ENCODE measurements at regions not wholly inside any gene's neighbourhood (a gene's known extent, or its start where the extent isn't known, plus 50 kb on each side); places are given as distances from the start of the nearest gene placed in this dataset.
A peak's percentile ranks its signal among the peaks of the same experiment; 100 is the strongest.

DNA sequence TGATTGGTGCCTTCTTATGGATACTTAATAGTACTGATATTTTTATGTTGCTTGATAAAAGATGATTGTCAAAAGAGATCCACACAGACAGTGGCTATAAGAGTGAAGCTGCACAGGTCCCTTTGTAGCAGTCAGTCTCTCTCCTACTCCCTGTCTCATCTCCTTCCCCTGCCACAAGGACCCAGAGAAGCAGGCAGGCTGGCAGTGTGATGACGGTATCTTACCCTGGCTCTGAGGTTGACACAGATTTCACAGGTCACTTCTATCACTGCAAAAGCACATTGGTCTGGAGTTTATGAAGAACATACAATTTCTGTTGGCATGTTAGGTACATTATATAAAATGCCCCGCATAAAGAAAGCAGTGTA, 64.4 kb upstream of the AHR start:
- POLR2A ChIA-PET, result no interaction called here
- TF ChIP-seq CTCF (IDR thresholded peaks at IDR 0.05; ENCODE audit: insufficient read depth, low read depth, low read length), result no peak
- CTCF ChIA-PET, result interaction anchor here (1.2 kb wide), 1 partner anchor 30 kb away, joined by 3 read pairs; no protein-coding TSS in a partner anchor
- no peaks in the 10 kb centered on the region for H3K27me3 ChIP-seq (ENCODE audit: control insufficient read depth, insufficient read depth, low read length)
- no peak for DNase-seq (ENCODE audit: low read depth)
- H3K4me3 ChIP-seq (ENCODE audit: low read depth, low read length), result no peak overlapping the region
- no peaks in the 10 kb centered on the region for H3K36me3 ChIP-seq (ENCODE audit: control insufficient read depth, insufficient read depth, low read length)

DNA sequence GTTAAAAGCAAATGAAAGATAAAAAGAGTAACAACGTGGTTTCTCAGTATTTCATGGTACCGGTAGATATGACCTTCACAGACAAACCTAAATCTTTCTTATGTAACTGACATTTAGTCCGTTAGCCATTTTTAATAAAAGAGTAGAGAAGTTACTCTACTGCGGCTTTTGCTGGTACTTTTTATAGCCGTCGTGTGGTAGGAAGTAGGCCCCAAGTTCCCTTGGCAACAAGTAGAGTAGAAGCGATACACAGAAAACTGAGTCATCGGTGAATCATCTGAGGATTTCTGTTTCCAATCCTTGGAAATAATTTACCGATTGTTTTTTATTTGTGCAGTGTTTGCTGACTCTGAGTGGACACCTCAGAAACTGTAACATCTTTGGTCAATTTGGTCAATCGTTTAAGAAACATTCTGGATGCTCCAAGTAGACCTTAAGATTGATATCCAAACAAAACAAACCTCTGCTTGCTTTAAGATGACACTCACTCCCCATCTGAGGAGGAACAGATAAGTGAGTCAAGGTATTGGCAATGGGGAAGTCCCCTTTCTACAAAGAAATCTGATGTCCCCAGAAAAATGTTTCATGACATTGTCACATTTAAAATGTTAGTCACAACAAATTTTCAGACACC, 63.9 kb upstream of the AHR start:
- DNase-seq (ENCODE audit: low read depth), result peak; percentile 87
- H3K4me3 ChIP-seq (ENCODE audit: low read depth, low read length), result no peak overlapping the region
- ChIA-PET CTCF (interaction anchor here (1.5 kb wide), 1 partner anchor 251 kb away, joined by 4 read pairs; no protein-coding TSS in a partner anchor), POLR2A (no interaction called here)
- no peaks in the 10 kb centered on the region for H3K27me3 ChIP-seq (ENCODE audit: control insufficient read depth, insufficient read depth, low read length)
- no peak for TF ChIP-seq CTCF (IDR thresholded peaks at IDR 0.05; ENCODE audit: insufficient read depth, low read depth, low read length)
- H3K36me3 ChIP-seq (ENCODE audit: control insufficient read depth, insufficient read depth, low read length), result no peaks in the 10 kb centered on the region

DNA sequence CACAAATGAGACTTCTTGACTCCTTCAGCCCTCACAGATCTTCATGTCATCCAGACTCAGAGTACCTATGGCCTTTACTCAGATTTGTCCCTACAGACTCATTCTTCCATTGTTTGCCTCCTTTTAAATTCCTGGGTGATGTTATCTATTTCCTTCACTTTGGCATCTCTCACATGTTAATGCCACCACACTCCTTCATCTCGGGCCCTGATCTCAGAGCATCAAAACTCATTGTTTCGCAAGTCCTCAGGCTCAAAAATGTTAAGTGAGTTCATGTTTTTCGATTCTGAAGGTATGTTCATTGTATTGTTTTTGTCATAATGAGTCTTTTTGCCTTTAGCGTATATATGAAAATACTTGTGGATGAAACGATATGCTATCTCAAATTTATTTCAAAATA, 62.3 kb upstream of the AHR start:
- ChIA-PET POLR2A (no interaction called here), CTCF (interaction anchor here (1.5 kb wide), 1 partner anchor 253 kb away, joined by 4 read pairs; no protein-coding TSS in a partner anchor)
- H3K36me3 ChIP-seq (ENCODE audit: control insufficient read depth, insufficient read depth, low read length), result no peaks in the 10 kb centered on the region
- H3K27me3 ChIP-seq (ENCODE audit: control insufficient read depth, insufficient read depth, low read length), result no peaks in the 10 kb centered on the region
- DNase-seq (ENCODE audit: low read depth), result no peak
- TF ChIP-seq CTCF (IDR thresholded peaks at IDR 0.05; ENCODE audit: insufficient read depth, low read depth, low read length), result no peak
- H3K4me3 ChIP-seq (ENCODE audit: low read depth, low read length), result no peak overlapping the region

- no peak for DNase-seq (ENCODE audit: low read depth)
- no peak for TF ChIP-seq CTCF (IDR thresholded peaks at IDR 0.05; ENCODE audit: insufficient read depth, low read depth, low read length)
- Histone ChIP-seq H3K4me3 (ENCODE audit: low read depth, low read length) (no peak overlapping the region), H3K36me3 (ENCODE audit: control insufficient read depth, insufficient read depth, low read length) (no peaks in the 10 kb centered on the region), H3K27me3 (ENCODE audit: control insufficient read depth, insufficient read depth, low read length) (no peaks in the 10 kb centered on the region)
- ChIA-PET POLR2A (no interaction called here), CTCF (no interaction called here)
Measured at GRCh38 chr7:17236603-17237002, 61.8 kb upstream of the AHR start.

DNA sequence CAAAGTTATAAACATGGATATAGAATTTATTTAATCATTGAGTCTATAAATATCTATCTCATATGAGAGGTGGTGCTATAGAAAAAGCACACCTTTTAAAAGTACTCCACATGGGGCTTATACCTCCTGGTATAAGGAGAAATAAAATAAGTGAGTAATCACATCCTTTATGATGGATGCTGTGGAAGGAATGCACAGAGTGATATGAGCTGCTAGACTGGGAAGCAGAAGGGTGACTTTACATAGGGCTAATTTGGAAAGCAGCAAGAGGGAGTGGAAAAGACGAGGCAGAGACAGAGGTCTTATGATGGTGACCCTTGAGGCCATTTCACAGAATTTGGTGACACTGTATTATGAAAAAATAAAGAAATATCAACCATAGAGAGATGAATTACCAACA, 59.4 kb upstream of the AHR start:
- CTCF ChIA-PET, result no interaction called here
- no peaks in the 10 kb centered on the region for H3K36me3 ChIP-seq (ENCODE audit: control insufficient read depth, insufficient read depth, low read length)
- no peaks in the 10 kb centered on the region for H3K27me3 ChIP-seq (ENCODE audit: control insufficient read depth, insufficient read depth, low read length)
- POLR2A ChIA-PET, result no interaction called here
- TF ChIP-seq CTCF (IDR thresholded peaks at IDR 0.05; ENCODE audit: insufficient read depth, low read depth, low read length), result no peak
- DNase-seq (ENCODE audit: low read depth), result no peak
- no peak overlapping the region for H3K4me3 ChIP-seq (ENCODE audit: low read depth, low read length)
